RWPE1 (cell line): ENCODE measurements at regions not wholly inside any gene's neighbourhood (a gene's known extent, or its start where the extent isn't known, plus 50 kb on each side); places are given as distances from the start of the nearest gene placed in this dataset.

Experiments used
- CTCF ChIA-PET: fragments of 350-600 bp; sonication (Branson Sonifier 250); formaldehyde crosslinking; extraction: SDS; loops from one replicate; lab custom pipeline; 2021; lab: Yijun Ruan, JAX
- POLR2A ChIA-PET: fragments of 400-600 bp; formaldehyde crosslinking; extraction: SDS; loops from one replicate; lab custom pipeline; 2020; ENCODE audit warnings: antibody characterized with exemption; ENCODE audit not compliant: low non-redundant PET; lab: Yijun Ruan, JAX
- DNase-seq: peaks from one replicate; pipeline ENCODE4 v3.0.0; 2012; ENCODE audit warnings: low spot score
- H3K27ac ChIP-seq: fragments of 450-650 bp; 2 replicates; pipeline ENCODE4 v1.5.1; 2017
- TF ChIP-seq, protein P1 (sequence below): fragments of 450-650 bp; conservative IDR thresholded peaks from 2 replicates; pipeline ENCODE4 v1.5.1; 2017; ENCODE audit warnings: low read depth, mild to moderate bottlenecking

DNA sequence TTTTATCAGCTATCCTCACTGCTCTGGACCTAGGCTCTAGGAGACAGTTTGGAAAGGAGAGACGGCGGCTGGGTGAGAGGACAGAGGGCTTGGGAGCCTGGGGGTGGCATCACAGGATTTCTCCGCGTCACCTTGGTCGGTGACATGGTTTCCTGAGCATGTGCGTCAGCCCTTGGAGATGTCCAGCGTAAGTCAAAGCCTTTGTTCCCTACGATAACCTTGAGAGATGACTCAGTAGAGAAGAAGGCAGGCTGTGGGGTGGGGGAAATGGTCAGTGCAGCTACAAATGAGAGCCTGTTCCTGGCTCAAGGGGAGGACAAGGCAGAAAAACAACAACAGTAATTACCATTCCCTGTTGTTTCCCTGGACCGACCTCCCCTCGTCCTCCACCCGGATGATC, 90.2 kb upstream of the TBX3 start:
- no peak for DNase-seq
- no peak overlapping the region for H3K27ac ChIP-seq
- TF ChIP-seq, protein P1, sequence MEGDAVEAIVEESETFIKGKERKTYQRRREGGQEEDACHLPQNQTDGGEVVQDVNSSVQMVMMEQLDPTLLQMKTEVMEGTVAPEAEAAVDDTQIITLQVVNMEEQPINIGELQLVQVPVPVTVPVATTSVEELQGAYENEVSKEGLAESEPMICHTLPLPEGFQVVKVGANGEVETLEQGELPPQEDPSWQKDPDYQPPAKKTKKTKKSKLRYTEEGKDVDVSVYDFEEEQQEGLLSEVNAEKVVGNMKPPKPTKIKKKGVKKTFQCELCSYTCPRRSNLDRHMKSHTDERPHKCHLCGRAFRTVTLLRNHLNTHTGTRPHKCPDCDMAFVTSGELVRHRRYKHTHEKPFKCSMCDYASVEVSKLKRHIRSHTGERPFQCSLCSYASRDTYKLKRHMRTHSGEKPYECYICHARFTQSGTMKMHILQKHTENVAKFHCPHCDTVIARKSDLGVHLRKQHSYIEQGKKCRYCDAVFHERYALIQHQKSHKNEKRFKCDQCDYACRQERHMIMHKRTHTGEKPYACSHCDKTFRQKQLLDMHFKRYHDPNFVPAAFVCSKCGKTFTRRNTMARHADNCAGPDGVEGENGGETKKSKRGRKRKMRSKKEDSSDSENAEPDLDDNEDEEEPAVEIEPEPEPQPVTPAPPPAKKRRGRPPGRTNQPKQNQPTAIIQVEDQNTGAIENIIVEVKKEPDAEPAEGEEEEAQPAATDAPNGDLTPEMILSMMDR = no peak
- ChIA-PET POLR2A (no interaction called here), CTCF (no interaction called here)

DNA sequence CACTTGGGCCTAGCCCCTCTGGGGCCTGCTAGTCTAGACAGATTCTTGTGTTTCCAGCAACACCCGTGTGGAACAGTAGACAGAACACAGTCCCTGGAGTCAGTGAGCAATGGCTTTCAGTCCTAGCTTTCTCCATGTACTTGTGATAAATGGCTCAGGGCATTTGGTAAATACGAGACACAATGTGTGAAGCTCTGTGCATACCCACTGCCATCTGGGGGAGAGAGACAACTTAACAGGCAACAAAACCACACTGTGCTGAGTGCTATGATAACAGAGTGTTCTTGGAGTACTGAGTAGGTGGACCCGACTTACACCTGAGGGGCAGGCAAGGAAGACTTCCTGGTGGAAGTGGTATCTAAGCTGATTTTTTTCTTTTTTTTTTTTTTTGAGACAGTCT, 86.3 kb upstream of the TBX3 start:
- ChIA-PET CTCF (interaction anchor here (0.6 kb wide), 1 partner anchor 431 kb away, joined by 3 read pairs; no protein-coding TSS in a partner anchor), POLR2A (no interaction called here)
- no peak for DNase-seq
- no peak overlapping the region for H3K27ac ChIP-seq
- TF ChIP-seq, protein P1 = no peak

DNA sequence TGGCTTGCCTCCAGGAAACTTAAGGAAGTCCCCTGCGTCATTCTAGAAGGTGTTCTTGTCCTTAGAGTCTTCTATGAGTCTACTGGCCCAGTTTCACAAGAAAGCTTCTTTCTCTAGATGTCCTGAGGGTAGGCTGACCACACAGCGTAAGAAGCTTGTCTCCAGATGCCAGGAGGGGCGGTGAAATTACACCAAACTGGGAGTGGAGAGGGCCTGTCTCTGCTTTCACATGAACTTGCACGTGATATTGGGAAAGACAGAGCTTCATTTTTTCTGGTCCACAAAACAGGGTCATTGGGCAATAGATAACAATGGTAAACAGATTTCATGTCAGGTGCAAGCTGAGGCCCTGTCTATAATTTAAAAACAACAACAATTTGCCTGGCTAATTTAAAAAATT, 85.7 kb upstream of the TBX3 start:
- TF ChIP-seq, protein P1 = no peak
- POLR2A ChIA-PET = no interaction called here
- CTCF ChIA-PET = interaction anchor here (0.6 kb wide), 1 partner anchor 431 kb away, joined by 3 read pairs; no protein-coding TSS in a partner anchor
- H3K27ac ChIP-seq = no peak overlapping the region
- no peak for DNase-seq

DNA sequence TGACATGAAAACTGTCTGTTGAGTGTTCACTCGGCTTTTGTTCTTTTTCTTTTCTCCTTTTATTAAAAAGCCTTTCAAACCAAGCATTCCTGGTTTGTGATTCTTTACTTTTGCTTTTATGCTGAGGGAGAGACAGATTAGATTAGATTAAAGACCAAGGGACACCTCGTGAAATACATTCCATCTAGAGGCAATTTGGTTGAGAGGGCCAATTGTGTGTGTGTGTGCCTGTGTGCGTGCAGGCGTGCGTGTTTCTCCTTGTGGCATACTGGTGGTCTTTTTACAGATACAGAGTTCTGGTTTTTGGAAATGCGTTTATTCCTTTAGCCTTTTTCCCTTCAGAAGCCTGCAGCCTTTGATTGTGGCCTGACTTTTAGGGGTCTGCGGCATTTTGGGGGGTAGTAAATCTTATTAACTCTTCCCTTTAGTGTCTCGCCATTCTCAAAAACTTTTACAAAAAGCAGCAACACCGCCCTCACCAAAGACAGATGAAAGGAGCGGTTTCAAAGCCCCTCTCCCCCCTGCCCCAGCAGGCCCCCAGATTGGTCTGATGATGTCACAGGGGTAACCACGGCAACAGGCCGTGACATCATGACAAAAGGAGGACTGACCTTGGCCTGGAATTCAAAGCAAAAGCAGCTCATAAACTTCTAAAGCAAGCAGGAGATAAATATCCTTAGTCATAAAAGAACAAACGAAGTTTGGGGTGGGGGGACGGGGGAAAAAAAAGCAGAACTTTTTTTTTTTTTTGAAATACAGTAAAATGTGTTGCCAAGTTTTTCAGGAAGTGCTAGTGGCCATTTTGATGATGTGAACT, 84.1 kb upstream of the TBX3 start:
- no peak overlapping the region for H3K27ac ChIP-seq
- CTCF ChIA-PET = no interaction called here
- TF ChIP-seq, protein P1 = no peak
- POLR2A ChIA-PET = no interaction called here
- DNase-seq = no peak

DNA sequence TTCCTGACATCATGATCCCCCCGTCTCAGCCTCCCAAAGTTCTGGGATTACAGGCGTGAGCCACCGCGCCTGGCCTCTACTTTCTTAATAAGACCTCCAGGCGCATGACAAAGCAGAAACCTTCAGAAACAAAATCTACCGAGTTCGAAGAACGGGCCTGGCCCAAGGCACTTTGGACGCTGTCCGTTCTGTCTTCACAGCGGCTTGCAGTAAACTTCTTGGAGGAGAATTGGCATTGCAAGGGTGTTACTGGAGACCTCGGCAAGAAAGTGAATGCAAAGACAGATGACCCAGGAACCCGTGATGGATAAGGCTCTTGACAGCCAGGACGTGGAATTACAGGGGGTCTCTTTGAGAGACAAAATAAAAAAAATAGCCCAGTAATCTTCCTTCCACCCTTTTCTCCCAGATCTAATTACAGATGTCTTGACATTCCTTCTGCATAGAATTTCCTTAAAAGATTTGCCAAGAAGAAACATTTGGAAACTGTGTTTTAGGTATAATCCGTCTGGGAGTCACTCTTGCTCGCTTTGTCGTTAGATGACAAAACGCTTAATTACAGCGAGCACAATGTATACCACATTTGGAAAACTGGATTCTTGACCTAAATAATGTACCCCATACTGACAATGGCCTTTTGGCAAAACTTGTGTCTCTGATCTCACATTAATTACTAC, 83.2 kb upstream of the TBX3 start:
- no peak for DNase-seq
- TF ChIP-seq, protein P1 = no peak
- POLR2A ChIA-PET = no interaction called here
- CTCF ChIA-PET = no interaction called here
- H3K27ac ChIP-seq = no peak overlapping the region

DNA sequence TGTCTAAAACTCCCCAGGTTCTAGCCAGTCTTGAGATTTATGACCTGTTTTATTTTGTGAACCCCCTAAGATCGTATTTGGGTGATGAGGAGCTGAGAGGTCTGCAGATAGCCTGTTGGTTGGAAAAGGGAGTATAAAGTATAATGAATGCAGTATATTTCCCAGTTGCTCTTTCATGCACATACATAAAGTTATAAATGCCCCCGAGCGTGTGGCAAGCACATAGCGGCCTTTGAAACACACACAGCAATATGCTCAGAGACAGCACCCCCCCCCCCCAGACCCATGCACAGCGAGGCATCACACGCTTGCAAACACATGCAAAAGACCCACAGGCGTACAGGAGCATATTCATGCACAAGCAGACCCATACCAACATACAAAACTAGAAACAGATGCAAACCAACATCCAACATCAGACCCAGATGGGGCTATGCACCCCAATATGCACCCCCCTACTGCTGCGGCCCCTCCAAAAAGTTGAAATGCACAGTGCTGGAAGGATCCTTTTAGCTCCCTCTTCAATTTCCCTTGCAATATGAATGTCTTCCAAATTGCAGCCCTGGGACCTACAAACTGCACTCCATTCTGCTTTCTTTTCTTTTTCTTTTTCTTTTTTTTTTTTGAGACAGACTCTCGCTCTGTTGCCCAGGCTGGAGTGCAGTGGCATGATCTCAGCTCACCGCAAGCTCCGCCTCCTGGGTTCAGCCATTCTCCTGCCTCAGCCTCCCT, 82.2 kb upstream of the TBX3 start:
- POLR2A ChIA-PET = no interaction called here
- CTCF ChIA-PET = no interaction called here
- TF ChIP-seq, protein P1 = no peak
- DNase-seq = no peak
- no peak overlapping the region for H3K27ac ChIP-seq
